ENCODE measurements at regions not wholly inside any gene's neighbourhood (a gene's known extent, or its start where the extent isn't known, plus 50 kb on each side); places are given as distances from the start of the nearest gene placed in this dataset.
"Not testable (repeated sequence)": the region's sequence is repeated elsewhere in the genome, so short reads cannot be mapped to it uniquely, and the experiment has no call there.

DNA sequence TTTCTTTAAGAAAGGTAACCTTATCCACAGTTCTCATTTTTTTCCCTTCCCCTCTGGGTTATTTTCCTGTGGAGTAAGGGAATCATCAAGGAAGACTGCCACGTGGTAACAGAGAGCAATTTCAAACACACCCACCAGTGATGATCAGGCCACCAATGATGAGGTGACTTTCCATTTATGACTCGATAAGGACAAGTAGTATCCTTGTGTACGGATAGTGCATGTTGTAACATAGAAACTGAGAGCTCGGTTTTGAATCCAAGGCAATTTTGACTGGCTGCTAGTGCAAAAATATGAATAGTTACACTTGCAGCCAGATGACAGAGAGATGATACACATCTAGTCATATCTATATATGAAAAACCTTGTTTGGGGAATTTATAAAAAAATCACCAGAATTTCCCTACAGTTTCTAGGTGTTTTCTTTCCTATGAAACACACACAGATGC lies 143.6 kb upstream of the TCF4 start:
- no peak for DNase-seq
- no peaks in the 10 kb centered on the region for H3K9me3 Mint-ChIP-seq
- no peak overlapping the region for H3K9ac ChIP-seq (ENCODE audit: extremely low read depth, insufficient read length, low read length)
- H3K36me3 Mint-ChIP-seq (ENCODE audit: insufficient read depth in 1 of 3, low read depth in 3 of 3): no peaks in the 10 kb centered on the region
- no peak overlapping the region for H3K27ac ChIP-seq (ENCODE audit: insufficient read length, low read depth, low read length)
- no peak overlapping the region for H3T11ph ChIP-seq (ENCODE audit: low read length)
- H3K23ac ChIP-seq (ENCODE audit: insufficient read length, low read depth, low read length): no peak overlapping the region
- H3K56ac ChIP-seq (ENCODE audit: insufficient read length, low read depth, low read length): no peak overlapping the region
- no peak overlapping the region for H2BK20ac ChIP-seq (ENCODE audit: low read depth, low read length, poor library complexity, severe bottlenecking)
- H3K4ac ChIP-seq (ENCODE audit: low read depth, low read length): no peak overlapping the region
- 0 out of 2 replicates have a peak, but pooled peaks cover 2% of the 10 kb centered on the region for H3K79me2 ChIP-seq (ENCODE audit: insufficient read depth, low read length)
- H2BK15ac ChIP-seq (ENCODE audit: low read depth, low read length): no peak overlapping the region
- no peaks in the 10 kb centered on the region for H3K27me3 ChIP-seq (ENCODE audit: insufficient read depth, low read length)
- no peak overlapping the region for H2AFZ ChIP-seq (ENCODE audit: low read length)
- H3K4me1 ChIP-seq (ENCODE audit: insufficient read depth, low read length): no peaks in the 10 kb centered on the region
- no peaks in the 10 kb centered on the region for H3K23me2 ChIP-seq (ENCODE audit: insufficient read length, low read depth, low read length, poor library complexity, severe bottlenecking)
- no peaks in the 10 kb centered on the region for H4K20me1 ChIP-seq (ENCODE audit: control insufficient read depth, insufficient read depth, insufficient read length)
- no peaks in the 10 kb centered on the region for H3K27me3 Mint-ChIP-seq (ENCODE audit: low read depth)
- H3K79me1 ChIP-seq (ENCODE audit: insufficient read depth, low read depth, low read length, poor library complexity, severe bottlenecking): no peaks in the 10 kb centered on the region
- no peak overlapping the region for H4K91ac ChIP-seq (ENCODE audit: insufficient read length, low read depth, low read length)
- H2BK12ac ChIP-seq (ENCODE audit: insufficient read length, low read depth, low read length): no peak overlapping the region
- H3K9me3 ChIP-seq (ENCODE audit: control insufficient read depth, low read depth, low read length): no peaks in the 10 kb centered on the region
- peaks cover 15 to 18% of the 10 kb centered on the region in 2 experiments for H3K4me1 Mint-ChIP-seq
- no CpG with 5 or more reads among the region's 4 CpGs for WGBS (ENCODE audit: extremely low coverage, insufficient read length, low lambda C conversion rate)
- no peak overlapping the region for H3K4me2 ChIP-seq (ENCODE audit: insufficient read depth, insufficient read length, low read length)
- TF ChIP-seq, protein P1, sequence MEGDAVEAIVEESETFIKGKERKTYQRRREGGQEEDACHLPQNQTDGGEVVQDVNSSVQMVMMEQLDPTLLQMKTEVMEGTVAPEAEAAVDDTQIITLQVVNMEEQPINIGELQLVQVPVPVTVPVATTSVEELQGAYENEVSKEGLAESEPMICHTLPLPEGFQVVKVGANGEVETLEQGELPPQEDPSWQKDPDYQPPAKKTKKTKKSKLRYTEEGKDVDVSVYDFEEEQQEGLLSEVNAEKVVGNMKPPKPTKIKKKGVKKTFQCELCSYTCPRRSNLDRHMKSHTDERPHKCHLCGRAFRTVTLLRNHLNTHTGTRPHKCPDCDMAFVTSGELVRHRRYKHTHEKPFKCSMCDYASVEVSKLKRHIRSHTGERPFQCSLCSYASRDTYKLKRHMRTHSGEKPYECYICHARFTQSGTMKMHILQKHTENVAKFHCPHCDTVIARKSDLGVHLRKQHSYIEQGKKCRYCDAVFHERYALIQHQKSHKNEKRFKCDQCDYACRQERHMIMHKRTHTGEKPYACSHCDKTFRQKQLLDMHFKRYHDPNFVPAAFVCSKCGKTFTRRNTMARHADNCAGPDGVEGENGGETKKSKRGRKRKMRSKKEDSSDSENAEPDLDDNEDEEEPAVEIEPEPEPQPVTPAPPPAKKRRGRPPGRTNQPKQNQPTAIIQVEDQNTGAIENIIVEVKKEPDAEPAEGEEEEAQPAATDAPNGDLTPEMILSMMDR (conservative IDR thresholded peaks at IDR 0.05): no peak
- H2BK120ac ChIP-seq (ENCODE audit: low read depth, low read length, poor library complexity, severe bottlenecking): no peak overlapping the region
- H2BK5ac ChIP-seq (ENCODE audit: insufficient read length, low read length): no peak overlapping the region
- H4K8ac ChIP-seq (replicated peaks; ENCODE audit: insufficient read length, low read depth, low read length): no peak overlapping the region
- H3K14ac ChIP-seq (ENCODE audit: insufficient read depth, low read length): no peak overlapping the region
- no peak overlapping the region for H3K4me3 Mint-ChIP-seq
- H4K5ac ChIP-seq (ENCODE audit: insufficient read length, low read depth, low read length): no peak overlapping the region
- H2AK5ac ChIP-seq (ENCODE audit: insufficient read length, low read length): no peak overlapping the region
- H3K18ac ChIP-seq (ENCODE audit: insufficient read length, low read depth, low read length): no peak overlapping the region
- H3K27ac Mint-ChIP-seq: no peak overlapping the region

DNA sequence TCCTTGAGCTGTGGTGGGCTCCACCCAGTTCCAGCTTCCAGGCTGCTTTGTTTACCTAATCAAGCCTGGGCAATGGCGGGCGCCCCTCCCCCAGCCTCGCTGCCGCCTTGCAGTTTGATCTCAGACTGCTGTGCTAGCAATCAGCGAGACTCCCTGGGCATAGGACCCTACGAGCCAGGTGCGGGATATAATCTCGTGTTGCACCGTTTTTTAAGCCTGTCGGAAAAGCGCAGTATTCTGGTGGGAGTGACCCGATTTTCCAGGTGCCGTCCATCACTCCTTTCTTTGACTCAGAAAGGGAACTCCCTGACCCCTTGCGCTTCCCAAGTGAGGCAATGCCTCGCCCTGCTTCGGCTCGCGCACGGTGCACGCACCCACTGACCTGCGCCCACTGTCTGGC lies 133.0 kb upstream of the TCF4 start:
- Mint-ChIP-seq H3K4me3 (peak overlapping the region; percentile 66 to 74), H3K27ac (0 out of 7 replicates have a peak overlapping the region, but pooled peaks of 1 of the 3 experiments have one; percentile 64)
- H3K4ac ChIP-seq (ENCODE audit: low read depth, low read length); H3T11ph ChIP-seq (ENCODE audit: low read length); H3K27me3 ChIP-seq (ENCODE audit: insufficient read depth, low read length); H3K4me1 Mint-ChIP-seq; H3K79me2 ChIP-seq (ENCODE audit: insufficient read depth, low read length); H3K79me1 ChIP-seq (ENCODE audit: insufficient read depth, low read depth, low read length, poor library complexity, severe bottlenecking); H2AK5ac ChIP-seq (ENCODE audit: insufficient read length, low read length); H4K91ac ChIP-seq (ENCODE audit: insufficient read length, low read depth, low read length); H3K23ac ChIP-seq (ENCODE audit: insufficient read length, low read depth, low read length); H3K14ac ChIP-seq (ENCODE audit: insufficient read depth, low read length); H2BK5ac ChIP-seq (ENCODE audit: insufficient read length, low read length); H2BK120ac ChIP-seq (ENCODE audit: low read depth, low read length, poor library complexity, severe bottlenecking); H2AFZ ChIP-seq (ENCODE audit: low read length); H2BK12ac ChIP-seq (ENCODE audit: insufficient read length, low read depth, low read length); H3K9me3 ChIP-seq (ENCODE audit: control insufficient read depth, low read depth, low read length); H2BK15ac ChIP-seq (ENCODE audit: low read depth, low read length); H3K36me3 Mint-ChIP-seq (ENCODE audit: insufficient read depth in 1 of 3, low read depth in 3 of 3); DNase-seq; H4K8ac ChIP-seq (replicated peaks; ENCODE audit: insufficient read length, low read depth, low read length); H3K4me2 ChIP-seq (ENCODE audit: insufficient read depth, insufficient read length, low read length); H3K56ac ChIP-seq (ENCODE audit: insufficient read length, low read depth, low read length); H3K27me3 Mint-ChIP-seq (ENCODE audit: low read depth); H4K5ac ChIP-seq (ENCODE audit: insufficient read length, low read depth, low read length); H4K20me1 ChIP-seq (ENCODE audit: control insufficient read depth, insufficient read depth, insufficient read length); H3K9me3 Mint-ChIP-seq; H2BK20ac ChIP-seq (ENCODE audit: low read depth, low read length, poor library complexity, severe bottlenecking); H3K23me2 ChIP-seq (ENCODE audit: insufficient read length, low read depth, low read length, poor library complexity, severe bottlenecking); H3K4me1 ChIP-seq (ENCODE audit: insufficient read depth, low read length): not testable (repeated sequence)
- H3K27ac ChIP-seq (ENCODE audit: insufficient read length, low read depth, low read length): peak overlapping the region; percentile 52
- WGBS (ENCODE audit: extremely low coverage, insufficient read length, low lambda C conversion rate): no CpG with 5 or more reads among the region's 21 CpGs
- H3K18ac ChIP-seq (ENCODE audit: insufficient read length, low read depth, low read length): peak overlapping the region; percentile 75
- peak overlapping the region; percentile 86 for H3K9ac ChIP-seq (ENCODE audit: extremely low read depth, insufficient read length, low read length)
